ENCODE measurements at regions not wholly inside any gene's neighbourhood (a gene's known extent, or its start where the extent isn't known, plus 50 kb on each side); places are given as distances from the start of the nearest gene placed in this dataset.

- TF ChIP-seq ZNF518B (CRISPR knock-in tag; IDR thresholded peaks at IDR 0.05) (no peak), GTF2F1 (IDR thresholded peaks at IDR 0.05; ENCODE audit: low read depth, low read length) (no peak)
Observed at GRCh38 chr20:22503577-22503976, 80.8 kb downstream of the FOXA2 start (continued).

- 27% methylated on average over 10 of the region's 10 CpGs for WGBS (ENCODE audit: insufficient coverage, low coverage, missing lambda C conversion rate)
- H3K9me3 ChIP-seq (replicated peaks; ENCODE audit: control insufficient read depth, insufficient read depth, low read depth, low read length), result no peaks in the 10 kb centered on the region
- no peak overlapping the region for H3K4me2 ChIP-seq (ENCODE audit: insufficient read depth, low read length)
- intact Hi-C loops (cut with micrococcal nuclease), result no loop called here
- no peaks in the 10 kb centered on the region for H3K9me1 ChIP-seq (ENCODE audit: control insufficient read depth, insufficient read depth, low read length)
- DNase-seq (ENCODE audit: extremely low read depth in 1 of 4, low spot score in 3 of 4), result no peak
- H3K9ac ChIP-seq (ENCODE audit: insufficient read depth in 1 of 2, low read depth in 2 of 2, low read length in 2 of 2), result no peak overlapping the region
- BruUV-seq (replicated peaks), result no TSS peak
- H3K36me3 ChIP-seq (ENCODE audit: control insufficient read depth, insufficient read depth, low read length), result no peaks in the 10 kb centered on the region
- no peak overlapping the region for H2AFZ ChIP-seq (ENCODE audit: low read depth, low read length)
- H3K4me1 ChIP-seq (replicated peaks in 1 of 2; ENCODE audit: control insufficient read depth in 2 of 2, insufficient read depth in 2 of 2, low read length in 2 of 2), result no peaks in the 10 kb centered on the region; a peak in 1 of 5 replicates
- no peak for FAIRE-seq
- ChIA-PET POLR2A (no interaction called here), CTCF (ENCODE audit: low intra/inter-chr PET ratio) (no interaction called here)
- no peaks in the 10 kb centered on the region for H4K20me1 ChIP-seq (replicated peaks; ENCODE audit: control insufficient read depth, insufficient read depth, low read length)
- in situ Hi-C loops (cut with MboI), result no loop called here
- H3K79me2 ChIP-seq (ENCODE audit: control insufficient read depth, insufficient read depth, low read length), result no peaks in the 10 kb centered on the region
- peaks cover 0 to 17% of the 10 kb centered on the region in 2 experiments; a peak in 2 of 5 replicates for H3K27me3 ChIP-seq (ENCODE audit: control insufficient read depth in 2 of 2, insufficient read depth in 2 of 2, low read length in 2 of 2)
- no peak overlapping the region for H3K4me3 ChIP-seq
- H3K27ac ChIP-seq (ENCODE audit: extremely low read depth, low read depth, low read length), result no peak overlapping the region
- no peak for ATAC-seq
- TF ChIP-seq KLF13 (tag; IDR thresholded peaks at IDR 0.05; ENCODE audit: borderline replicate concordance, low read depth), result no peak
- TF ChIP-seq ETV1 (tag; conservative IDR thresholded peaks at IDR 0.05; ENCODE audit: low read depth), result no peak
- TF ChIP-seq POLR2H (tag; IDR thresholded peaks at IDR 0.05; ENCODE audit: low read depth), result no peak
- TF ChIP-seq RBM39 (optimal IDR thresholded peaks at IDR 0.05; ENCODE audit: low read depth, low read length), result no peak
- TF ChIP-seq NR0B1 (IDR thresholded peaks at IDR 0.05; ENCODE audit: partially characterized antibody), result no peak
- TF ChIP-seq NFYB (IDR thresholded peaks at IDR 0.05; ENCODE audit: extremely low read depth, insufficient read length), result no peak
- no peak for TF ChIP-seq SPI1 (IDR thresholded peaks at IDR 0.05; ENCODE audit: borderline replicate concordance, low read depth, low read length)
- TF ChIP-seq KDM2B (CRISPR knock-in tag; IDR thresholded peaks at IDR 0.05), result no peak
- TF ChIP-seq ZNF174 (CRISPR knock-in tag; IDR thresholded peaks at IDR 0.05), result no peak
- no peak for TF ChIP-seq STAG1 (CRISPR knock-in tag; IDR thresholded peaks at IDR 0.05; ENCODE audit: borderline replicate concordance)
- TF ChIP-seq BCLAF1 (IDR thresholded peaks at IDR 0.05; ENCODE audit: borderline replicate concordance in 1 of 2, control insufficient read depth in 1 of 2, low read depth in 2 of 2, low read length in 1 of 2), result no peak
- no peak for TF ChIP-seq RFX1 (IDR thresholded peaks at IDR 0.05)
Observed at GRCh38 chr20:22502731-22503191, 81.6 kb downstream of the FOXA2 start.

Measured in K562 (cell line).